ENCODE measurements at regions not wholly inside any gene's neighbourhood (a gene's known extent, or its start where the extent isn't known, plus 50 kb on each side); places are given as distances from the start of the nearest gene placed in this dataset.

DNA sequence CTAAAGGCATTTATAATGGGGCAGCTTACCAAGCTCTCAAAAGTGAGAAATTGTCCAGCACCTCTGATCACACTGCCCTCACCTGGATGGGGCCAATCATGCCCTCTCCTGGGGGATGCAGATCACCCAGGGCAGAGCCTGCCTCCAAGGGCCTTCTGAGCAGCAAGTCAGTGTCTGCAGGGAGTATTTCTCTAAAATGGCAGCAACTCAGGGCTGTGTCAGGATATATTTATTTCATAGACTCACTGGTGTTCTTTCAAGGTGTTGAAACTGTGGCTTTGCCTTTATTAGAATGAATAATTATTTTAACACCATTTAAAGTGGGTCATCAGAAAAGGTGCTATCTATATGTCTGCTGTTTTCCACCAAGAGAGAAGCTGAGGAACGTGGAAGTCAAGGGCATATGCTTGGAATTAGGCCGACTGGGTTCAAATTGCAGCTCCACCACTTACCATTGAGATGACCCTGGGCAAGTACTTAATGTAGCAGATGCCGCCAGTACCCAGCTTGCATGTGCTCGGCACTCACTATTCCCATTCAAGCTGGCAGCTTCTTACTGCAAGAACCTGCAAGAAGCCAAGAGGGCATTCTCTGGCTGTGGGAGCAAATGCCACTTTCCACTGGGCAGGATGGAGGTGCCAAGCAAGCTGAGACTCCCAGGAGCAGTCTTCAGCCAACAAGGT, 590.0 kb downstream of the BCOR start:
- Histone ChIP-seq H3K18ac (ENCODE audit: low read depth in 1 of 2, low read length in 2 of 2) (no peak overlapping the region), H3K4me3 (ENCODE audit: insufficient read depth in 1 of 2, low read depth in 1 of 2, low read length in 2 of 2) (no peak overlapping the region), H3K9ac (ENCODE audit: low read length) (no peak overlapping the region), H3K4me2 (ENCODE audit: low read length, poor library complexity, severe bottlenecking) (no peak overlapping the region), H2AK5ac (ENCODE audit: low read length, severe bottlenecking) (no peak overlapping the region), H2BK120ac (ENCODE audit: low read depth, low read length) (no peak overlapping the region), H2BK15ac (ENCODE audit: low read depth, poor library complexity, severe bottlenecking) (no peak overlapping the region), H3K9me3 (ENCODE audit: control insufficient read depth, low read length) (peaks cover 41% of the 10 kb centered on the region), H4K8ac (ENCODE audit: low read length) (no peak overlapping the region), H3K27me3 (ENCODE audit: control insufficient read depth in 1 of 2, insufficient read depth in 1 of 2, low read length in 2 of 2) (peaks cover 0 to 36% of the 10 kb centered on the region in 2 experiments), H3K27ac (ENCODE audit: low read length, poor library complexity, severe bottlenecking) (no peak overlapping the region), H3K36me3 (ENCODE audit: control insufficient read depth in 1 of 2, insufficient read depth in 2 of 2, low read depth in 1 of 2, low read length in 2 of 2) (no peaks in the 10 kb centered on the region), H3K4me1 (ENCODE audit: control insufficient read depth, insufficient read depth, low read depth, low read length) (no peaks in the 10 kb centered on the region), H2BK5ac (ENCODE audit: low read depth, low read length, poor library complexity, severe bottlenecking) (no peak overlapping the region), H2AFZ (ENCODE audit: low read depth, low read length) (no peak overlapping the region), H2BK12ac (ENCODE audit: low read length in 2 of 2) (no peak overlapping the region), H4K91ac (ENCODE audit: low read length) (no peak overlapping the region), H3K79me1 (replicated peaks; ENCODE audit: low read length, poor library complexity, severe bottlenecking) (no peaks in the 10 kb centered on the region), H3K23ac (ENCODE audit: low read length in 2 of 2) (no peak overlapping the region), H3K4ac (ENCODE audit: low read depth in 1 of 2, low read length in 2 of 2) (no peak overlapping the region), H3K14ac (ENCODE audit: low read length in 2 of 2) (no peak overlapping the region)
- 91% methylated on average over 4 of the region's 4 CpGs for whole genome bisulfite sequencing
- no peak for DNase-seq

DNA sequence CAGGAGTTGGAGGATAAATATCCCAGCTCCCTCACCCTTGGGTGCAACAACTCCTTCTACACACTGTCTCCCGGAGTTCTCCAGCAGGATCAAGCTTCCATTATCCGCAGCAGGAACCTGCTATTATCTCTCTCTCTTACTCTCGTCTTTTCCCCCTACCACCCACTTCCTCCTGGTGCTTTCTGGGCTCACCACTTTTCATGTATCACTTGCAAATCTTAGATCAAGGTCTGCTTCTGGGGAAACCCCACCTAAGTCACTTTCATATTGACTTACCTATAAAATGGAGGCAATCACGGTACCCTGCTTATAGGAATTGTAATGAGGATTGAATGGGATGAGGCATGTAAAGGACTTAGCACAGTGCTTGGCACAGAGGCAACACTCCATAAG, 589.5 kb downstream of the BCOR start:
- Histone ChIP-seq H3K4me3 (ENCODE audit: insufficient read depth in 1 of 2, low read depth in 1 of 2, low read length in 2 of 2) (no peak overlapping the region), H3K4ac (ENCODE audit: low read depth in 1 of 2, low read length in 2 of 2) (no peak overlapping the region), H2AK5ac (ENCODE audit: low read length, severe bottlenecking) (no peak overlapping the region), H2BK12ac (ENCODE audit: low read length in 2 of 2) (no peak overlapping the region), H3K23ac (ENCODE audit: low read length in 2 of 2) (no peak overlapping the region), H4K91ac (ENCODE audit: low read length) (no peak overlapping the region), H3K4me1 (ENCODE audit: control insufficient read depth, insufficient read depth, low read depth, low read length) (no peaks in the 10 kb centered on the region), H3K27me3 (ENCODE audit: control insufficient read depth in 1 of 2, insufficient read depth in 1 of 2, low read length in 2 of 2) (peaks cover 0 to 34% of the 10 kb centered on the region in 2 experiments), H3K4me2 (ENCODE audit: low read length, poor library complexity, severe bottlenecking) (no peak overlapping the region), H3K14ac (ENCODE audit: low read length in 2 of 2) (no peak overlapping the region), H2AFZ (ENCODE audit: low read depth, low read length) (no peak overlapping the region), H3K18ac (ENCODE audit: low read depth in 1 of 2, low read length in 2 of 2) (no peak overlapping the region), H3K36me3 (ENCODE audit: control insufficient read depth in 1 of 2, insufficient read depth in 2 of 2, low read depth in 1 of 2, low read length in 2 of 2) (no peaks in the 10 kb centered on the region), H3K9me3 (ENCODE audit: control insufficient read depth, low read length) (peaks cover 41% of the 10 kb centered on the region), H3K79me1 (replicated peaks; ENCODE audit: low read length, poor library complexity, severe bottlenecking) (no peaks in the 10 kb centered on the region), H3K27ac (ENCODE audit: low read length, poor library complexity, severe bottlenecking) (no peak overlapping the region), H4K8ac (ENCODE audit: low read length) (no peak overlapping the region), H2BK15ac (ENCODE audit: low read depth, poor library complexity, severe bottlenecking) (no peak overlapping the region), H2BK5ac (ENCODE audit: low read depth, low read length, poor library complexity, severe bottlenecking) (no peak overlapping the region), H3K9ac (ENCODE audit: low read length) (no peak overlapping the region), H2BK120ac (ENCODE audit: low read depth, low read length) (no peak overlapping the region)
- no peak for DNase-seq
- 96% methylated on average over 3 of the region's 4 CpGs for WGBS

DNA sequence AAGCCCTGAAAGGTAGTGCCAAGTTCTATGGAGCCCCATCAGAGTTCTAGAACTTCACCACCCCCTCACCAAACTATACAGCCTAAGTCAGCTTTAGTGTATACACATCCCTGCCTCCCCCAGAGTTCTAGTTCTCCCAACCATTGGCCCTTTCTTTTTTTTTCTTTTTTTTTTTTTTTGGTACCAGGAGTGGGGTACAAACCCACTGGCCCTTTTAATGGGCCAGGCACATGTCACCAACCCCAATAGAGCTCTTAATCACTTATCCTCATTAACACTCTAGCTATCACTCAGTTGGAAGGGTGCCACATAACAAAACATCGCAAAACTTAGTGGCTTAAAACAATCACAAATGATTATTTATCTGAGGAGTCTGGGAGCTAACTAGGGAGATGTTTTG, 588.6 kb downstream of the BCOR start:
- Histone ChIP-seq H3K9me3 (ENCODE audit: control insufficient read depth, low read length) (peaks cover 41% of the 10 kb centered on the region), H2BK5ac (ENCODE audit: low read depth, low read length, poor library complexity, severe bottlenecking) (no peak overlapping the region), H2AFZ (ENCODE audit: low read depth, low read length) (no peak overlapping the region), H2BK120ac (ENCODE audit: low read depth, low read length) (no peak overlapping the region), H3K14ac (ENCODE audit: low read length in 2 of 2) (no peak overlapping the region), H2BK12ac (ENCODE audit: low read length in 2 of 2) (no peak overlapping the region), H3K4me1 (ENCODE audit: control insufficient read depth, insufficient read depth, low read depth, low read length) (no peaks in the 10 kb centered on the region), H3K36me3 (ENCODE audit: control insufficient read depth in 1 of 2, insufficient read depth in 2 of 2, low read depth in 1 of 2, low read length in 2 of 2) (no peaks in the 10 kb centered on the region), H2BK15ac (ENCODE audit: low read depth, poor library complexity, severe bottlenecking) (no peak overlapping the region), H3K9ac (ENCODE audit: low read length) (no peak overlapping the region), H4K91ac (ENCODE audit: low read length) (no peak overlapping the region), H3K4me2 (ENCODE audit: low read length, poor library complexity, severe bottlenecking) (no peak overlapping the region), H3K23ac (ENCODE audit: low read length in 2 of 2) (no peak overlapping the region), H3K4me3 (ENCODE audit: insufficient read depth in 1 of 2, low read depth in 1 of 2, low read length in 2 of 2) (no peak overlapping the region), H3K18ac (ENCODE audit: low read depth in 1 of 2, low read length in 2 of 2) (no peak overlapping the region), H2AK5ac (ENCODE audit: low read length, severe bottlenecking) (no peak overlapping the region), H3K79me1 (replicated peaks; ENCODE audit: low read length, poor library complexity, severe bottlenecking) (no peaks in the 10 kb centered on the region), H3K27me3 (ENCODE audit: control insufficient read depth in 1 of 2, insufficient read depth in 1 of 2, low read length in 2 of 2) (peaks cover 1 to 33% of the 10 kb centered on the region in 2 experiments), H3K4ac (ENCODE audit: low read depth in 1 of 2, low read length in 2 of 2) (no peak overlapping the region), H3K27ac (ENCODE audit: low read length, poor library complexity, severe bottlenecking) (no peak overlapping the region), H4K8ac (ENCODE audit: low read length) (no peak overlapping the region)
- DNase-seq: no peak
- WGBS: no CpG with 5 or more reads among the region's 1 CpG

DNA sequence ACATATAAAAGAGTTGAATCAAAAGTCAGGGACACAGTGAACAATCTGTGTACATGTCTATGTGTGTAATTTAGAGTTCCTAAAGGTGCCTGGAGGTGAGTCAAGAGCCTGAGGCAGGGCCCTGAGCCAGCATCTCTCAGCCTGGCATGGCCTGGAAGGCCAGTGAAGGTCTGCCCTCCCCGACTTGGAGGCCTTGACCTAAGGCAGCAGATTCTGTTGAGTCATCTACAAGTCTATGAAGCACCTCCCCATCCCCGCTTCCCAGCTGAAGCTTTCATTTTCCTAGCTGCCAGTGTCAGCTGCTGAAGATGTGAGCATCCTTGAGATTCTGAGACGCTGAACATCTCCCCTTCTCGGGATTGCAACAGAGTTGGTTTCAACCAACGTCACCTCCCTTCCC, 583.9 kb downstream of the BCOR start:
- no peak overlapping the region for H4K91ac ChIP-seq (ENCODE audit: low read length)
- H4K8ac ChIP-seq (ENCODE audit: low read length): no peak overlapping the region
- no peak overlapping the region for H2BK120ac ChIP-seq (ENCODE audit: low read depth, low read length)
- no peak overlapping the region for H2AK5ac ChIP-seq (ENCODE audit: low read length, severe bottlenecking)
- H2BK5ac ChIP-seq (ENCODE audit: low read depth, low read length, poor library complexity, severe bottlenecking): no peak overlapping the region
- no peaks in the 10 kb centered on the region for H3K4me1 ChIP-seq (ENCODE audit: control insufficient read depth, insufficient read depth, low read depth, low read length)
- peak; percentile 1 for DNase-seq
- H3K9me3 ChIP-seq (ENCODE audit: control insufficient read depth, low read length): peaks cover 23% of the 10 kb centered on the region
- WGBS: 86% methylated on average over 5 of the region's 5 CpGs
- H3K79me1 ChIP-seq (replicated peaks; ENCODE audit: low read length, poor library complexity, severe bottlenecking): no peaks in the 10 kb centered on the region
- no peak overlapping the region for H2AFZ ChIP-seq (ENCODE audit: low read depth, low read length)
- H3K27ac ChIP-seq (ENCODE audit: low read length, poor library complexity, severe bottlenecking): no peak overlapping the region
- no peak overlapping the region for H3K4ac ChIP-seq (ENCODE audit: low read depth in 1 of 2, low read length in 2 of 2)
- no peak overlapping the region for H2BK12ac ChIP-seq (ENCODE audit: low read length in 2 of 2)
- H3K27me3 ChIP-seq (ENCODE audit: control insufficient read depth in 1 of 2, insufficient read depth in 1 of 2, low read length in 2 of 2): peaks cover 4 to 49% of the 10 kb centered on the region in 2 experiments
- no peaks in the 10 kb centered on the region for H3K36me3 ChIP-seq (ENCODE audit: control insufficient read depth in 1 of 2, insufficient read depth in 2 of 2, low read depth in 1 of 2, low read length in 2 of 2)
- no peak overlapping the region for H3K18ac ChIP-seq (ENCODE audit: low read depth in 1 of 2, low read length in 2 of 2)
- no peak overlapping the region for H3K23ac ChIP-seq (ENCODE audit: low read length in 2 of 2)
- H3K9ac ChIP-seq (ENCODE audit: low read length): no peak overlapping the region
- H2BK15ac ChIP-seq (ENCODE audit: low read depth, poor library complexity, severe bottlenecking): no peak overlapping the region
- no peak overlapping the region for H3K4me3 ChIP-seq (ENCODE audit: insufficient read depth in 1 of 2, low read depth in 1 of 2, low read length in 2 of 2)
- no peak overlapping the region for H3K4me2 ChIP-seq (ENCODE audit: low read length, poor library complexity, severe bottlenecking)
- no peak overlapping the region for H3K14ac ChIP-seq (ENCODE audit: low read length in 2 of 2)
